ENCODE measurements at regions not wholly inside any gene's neighbourhood (a gene's known extent, or its start where the extent isn't known, plus 50 kb on each side); places are given as distances from the start of the nearest gene placed in this dataset.

GRCh38 chr6:6869094-6869493 lies 238.7 kb upstream of the RREB1 start:
- TF ChIP-seq, protein P1, sequence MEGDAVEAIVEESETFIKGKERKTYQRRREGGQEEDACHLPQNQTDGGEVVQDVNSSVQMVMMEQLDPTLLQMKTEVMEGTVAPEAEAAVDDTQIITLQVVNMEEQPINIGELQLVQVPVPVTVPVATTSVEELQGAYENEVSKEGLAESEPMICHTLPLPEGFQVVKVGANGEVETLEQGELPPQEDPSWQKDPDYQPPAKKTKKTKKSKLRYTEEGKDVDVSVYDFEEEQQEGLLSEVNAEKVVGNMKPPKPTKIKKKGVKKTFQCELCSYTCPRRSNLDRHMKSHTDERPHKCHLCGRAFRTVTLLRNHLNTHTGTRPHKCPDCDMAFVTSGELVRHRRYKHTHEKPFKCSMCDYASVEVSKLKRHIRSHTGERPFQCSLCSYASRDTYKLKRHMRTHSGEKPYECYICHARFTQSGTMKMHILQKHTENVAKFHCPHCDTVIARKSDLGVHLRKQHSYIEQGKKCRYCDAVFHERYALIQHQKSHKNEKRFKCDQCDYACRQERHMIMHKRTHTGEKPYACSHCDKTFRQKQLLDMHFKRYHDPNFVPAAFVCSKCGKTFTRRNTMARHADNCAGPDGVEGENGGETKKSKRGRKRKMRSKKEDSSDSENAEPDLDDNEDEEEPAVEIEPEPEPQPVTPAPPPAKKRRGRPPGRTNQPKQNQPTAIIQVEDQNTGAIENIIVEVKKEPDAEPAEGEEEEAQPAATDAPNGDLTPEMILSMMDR (IDR thresholded peaks at IDR 0.05; ENCODE audit: low read depth, low read length, missing input control), result no peak
- TF ChIP-seq, protein P2, sequence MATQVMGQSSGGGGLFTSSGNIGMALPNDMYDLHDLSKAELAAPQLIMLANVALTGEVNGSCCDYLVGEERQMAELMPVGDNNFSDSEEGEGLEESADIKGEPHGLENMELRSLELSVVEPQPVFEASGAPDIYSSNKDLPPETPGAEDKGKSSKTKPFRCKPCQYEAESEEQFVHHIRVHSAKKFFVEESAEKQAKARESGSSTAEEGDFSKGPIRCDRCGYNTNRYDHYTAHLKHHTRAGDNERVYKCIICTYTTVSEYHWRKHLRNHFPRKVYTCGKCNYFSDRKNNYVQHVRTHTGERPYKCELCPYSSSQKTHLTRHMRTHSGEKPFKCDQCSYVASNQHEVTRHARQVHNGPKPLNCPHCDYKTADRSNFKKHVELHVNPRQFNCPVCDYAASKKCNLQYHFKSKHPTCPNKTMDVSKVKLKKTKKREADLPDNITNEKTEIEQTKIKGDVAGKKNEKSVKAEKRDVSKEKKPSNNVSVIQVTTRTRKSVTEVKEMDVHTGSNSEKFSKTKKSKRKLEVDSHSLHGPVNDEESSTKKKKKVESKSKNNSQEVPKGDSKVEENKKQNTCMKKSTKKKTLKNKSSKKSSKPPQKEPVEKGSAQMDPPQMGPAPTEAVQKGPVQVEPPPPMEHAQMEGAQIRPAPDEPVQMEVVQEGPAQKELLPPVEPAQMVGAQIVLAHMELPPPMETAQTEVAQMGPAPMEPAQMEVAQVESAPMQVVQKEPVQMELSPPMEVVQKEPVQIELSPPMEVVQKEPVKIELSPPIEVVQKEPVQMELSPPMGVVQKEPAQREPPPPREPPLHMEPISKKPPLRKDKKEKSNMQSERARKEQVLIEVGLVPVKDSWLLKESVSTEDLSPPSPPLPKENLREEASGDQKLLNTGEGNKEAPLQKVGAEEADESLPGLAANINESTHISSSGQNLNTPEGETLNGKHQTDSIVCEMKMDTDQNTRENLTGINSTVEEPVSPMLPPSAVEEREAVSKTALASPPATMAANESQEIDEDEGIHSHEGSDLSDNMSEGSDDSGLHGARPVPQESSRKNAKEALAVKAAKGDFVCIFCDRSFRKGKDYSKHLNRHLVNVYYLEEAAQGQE (IDR thresholded peaks at IDR 0.05), result no peak

Measured in liver (tissue), 2 donors.